ENCODE measurements at regions not wholly inside any gene's neighbourhood (a gene's known extent, or its start where the extent isn't known, plus 50 kb on each side); places are given as distances from the start of the nearest gene placed in this dataset.
"Not testable (repeated sequence)": the region's sequence is repeated elsewhere in the genome, so short reads cannot be mapped to it uniquely, and the experiment has no call there.

DNA sequence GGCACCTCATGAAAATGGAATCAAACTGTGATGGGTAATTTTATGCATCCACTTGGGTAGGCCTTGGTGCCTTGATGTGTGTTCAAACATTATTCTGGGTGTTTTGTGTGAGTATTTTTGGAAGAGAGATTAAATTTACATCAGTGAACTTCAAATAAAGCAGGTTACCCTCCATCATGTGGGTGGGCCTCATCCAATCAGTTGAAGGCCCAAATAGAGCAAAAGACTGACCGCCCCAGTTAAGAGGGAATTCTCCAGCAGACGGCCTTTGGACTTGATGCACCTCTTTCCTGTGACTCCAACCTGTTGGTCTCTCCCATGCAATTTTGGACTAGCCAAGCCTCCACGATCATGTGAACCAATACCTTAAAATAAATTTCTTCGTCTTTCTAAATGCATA lies 97.7 kb upstream of the DPP6 start:
- TF ChIP-seq, protein P1, sequence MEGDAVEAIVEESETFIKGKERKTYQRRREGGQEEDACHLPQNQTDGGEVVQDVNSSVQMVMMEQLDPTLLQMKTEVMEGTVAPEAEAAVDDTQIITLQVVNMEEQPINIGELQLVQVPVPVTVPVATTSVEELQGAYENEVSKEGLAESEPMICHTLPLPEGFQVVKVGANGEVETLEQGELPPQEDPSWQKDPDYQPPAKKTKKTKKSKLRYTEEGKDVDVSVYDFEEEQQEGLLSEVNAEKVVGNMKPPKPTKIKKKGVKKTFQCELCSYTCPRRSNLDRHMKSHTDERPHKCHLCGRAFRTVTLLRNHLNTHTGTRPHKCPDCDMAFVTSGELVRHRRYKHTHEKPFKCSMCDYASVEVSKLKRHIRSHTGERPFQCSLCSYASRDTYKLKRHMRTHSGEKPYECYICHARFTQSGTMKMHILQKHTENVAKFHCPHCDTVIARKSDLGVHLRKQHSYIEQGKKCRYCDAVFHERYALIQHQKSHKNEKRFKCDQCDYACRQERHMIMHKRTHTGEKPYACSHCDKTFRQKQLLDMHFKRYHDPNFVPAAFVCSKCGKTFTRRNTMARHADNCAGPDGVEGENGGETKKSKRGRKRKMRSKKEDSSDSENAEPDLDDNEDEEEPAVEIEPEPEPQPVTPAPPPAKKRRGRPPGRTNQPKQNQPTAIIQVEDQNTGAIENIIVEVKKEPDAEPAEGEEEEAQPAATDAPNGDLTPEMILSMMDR (IDR thresholded peaks at IDR 0.05; ENCODE audit: extremely low read depth, low read depth, low read length), result no peak
- Histone ChIP-seq H3K27me3 (ENCODE audit: insufficient read depth, low read length) (no peaks in the 10 kb centered on the region), H4K20me1 (ENCODE audit: insufficient read depth, low read length) (no peaks in the 10 kb centered on the region), H3K9me3 (ENCODE audit: low read depth, low read length) (no peaks in the 10 kb centered on the region), H3K4me1 (ENCODE audit: insufficient read depth, low read length) (no peaks in the 10 kb centered on the region), H2AFZ (ENCODE audit: low read length) (no peak overlapping the region), H3K4me2 (ENCODE audit: insufficient read depth, low read length) (no peak overlapping the region), H3K36me3 (ENCODE audit: insufficient read depth, low read length) (no peaks in the 10 kb centered on the region), H3K79me2 (ENCODE audit: insufficient read depth, low read length) (no peaks in the 10 kb centered on the region), H3K4me3 (ENCODE audit: insufficient read depth, low read length) (no peak overlapping the region), H3K27ac (ENCODE audit: low read depth, low read length) (no peak overlapping the region)
- no peak for DNase-seq (ENCODE audit: insufficient read length, low spot score, missing footprints)

DNA sequence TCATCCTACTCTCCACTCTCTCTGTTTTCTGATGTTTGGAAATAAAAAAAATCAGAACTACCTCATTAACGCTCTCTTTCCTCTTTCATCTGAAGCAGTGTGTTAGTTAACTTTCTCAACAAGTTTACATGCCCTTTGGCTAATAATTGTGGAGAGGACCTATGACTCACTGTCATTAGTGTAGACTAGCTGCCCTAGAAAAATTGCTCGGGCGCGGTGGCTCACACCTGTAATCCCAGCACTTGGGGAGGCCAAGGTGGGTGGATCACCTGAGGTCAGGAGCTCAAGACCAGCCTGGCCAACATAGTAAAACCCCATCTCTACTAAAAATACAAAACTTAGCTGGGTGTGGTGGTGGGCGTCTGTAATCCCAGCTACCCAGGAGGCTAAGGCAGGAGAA lies 94.5 kb upstream of the DPP6 start:
- DNase-seq (ENCODE audit: insufficient read length, low spot score, missing footprints); H3K4me2 ChIP-seq (ENCODE audit: insufficient read depth, low read length); H3K79me2 ChIP-seq (ENCODE audit: insufficient read depth, low read length); H3K27ac ChIP-seq (ENCODE audit: low read depth, low read length); H2AFZ ChIP-seq (ENCODE audit: low read length); H3K27me3 ChIP-seq (ENCODE audit: insufficient read depth, low read length); H3K9me3 ChIP-seq (ENCODE audit: low read depth, low read length); H3K36me3 ChIP-seq (ENCODE audit: insufficient read depth, low read length); H4K20me1 ChIP-seq (ENCODE audit: insufficient read depth, low read length); H3K4me1 ChIP-seq (ENCODE audit: insufficient read depth, low read length); H3K4me3 ChIP-seq (ENCODE audit: insufficient read depth, low read length): not testable (repeated sequence)

DNA sequence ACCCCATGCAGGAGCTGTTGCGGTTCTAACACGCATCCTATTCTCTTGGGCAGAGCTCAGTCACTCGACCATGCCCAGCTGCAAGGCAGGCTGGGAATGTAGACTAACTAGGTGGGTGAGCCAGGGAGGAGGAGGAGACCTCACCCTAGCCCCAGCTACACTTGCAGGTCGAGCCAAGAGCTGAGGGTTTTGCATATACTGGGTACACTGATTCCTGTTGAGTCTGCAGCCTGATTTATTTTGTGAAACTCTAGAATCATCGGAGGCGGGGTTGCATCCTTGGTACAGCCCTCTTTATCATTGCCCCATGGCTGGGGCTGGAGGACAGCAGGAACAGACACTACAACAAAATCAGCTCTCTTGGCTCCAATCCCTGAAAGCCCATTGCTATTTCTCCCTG lies 93.8 kb upstream of the DPP6 start:
- H3K9me3 ChIP-seq (ENCODE audit: low read depth, low read length); H3K4me3 ChIP-seq (ENCODE audit: insufficient read depth, low read length); H3K4me1 ChIP-seq (ENCODE audit: insufficient read depth, low read length); H3K4me2 ChIP-seq (ENCODE audit: insufficient read depth, low read length); H2AFZ ChIP-seq (ENCODE audit: low read length); H3K27ac ChIP-seq (ENCODE audit: low read depth, low read length); H3K27me3 ChIP-seq (ENCODE audit: insufficient read depth, low read length); H3K36me3 ChIP-seq (ENCODE audit: insufficient read depth, low read length); H4K20me1 ChIP-seq (ENCODE audit: insufficient read depth, low read length); DNase-seq (ENCODE audit: insufficient read length, low spot score, missing footprints); H3K79me2 ChIP-seq (ENCODE audit: insufficient read depth, low read length): not testable (repeated sequence)

DNA sequence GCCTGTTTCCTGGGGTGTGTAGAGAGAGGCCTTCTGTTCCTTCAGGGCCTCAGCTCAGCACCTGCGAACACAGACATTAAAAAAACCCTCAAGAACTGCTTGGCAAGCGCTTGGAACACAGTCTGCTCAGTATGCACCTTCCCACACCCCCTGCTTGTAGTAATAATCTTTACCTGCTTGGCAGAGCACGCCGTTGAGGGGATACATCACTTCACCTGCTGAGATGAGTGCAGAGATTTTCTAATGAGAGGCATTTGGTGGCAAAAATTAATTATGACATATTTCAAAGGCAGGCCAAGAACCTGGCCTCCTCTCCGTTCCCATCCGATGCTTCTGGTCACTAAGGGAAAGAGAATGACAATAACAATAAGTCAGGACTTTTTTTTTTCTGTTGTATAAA lies 93.4 kb upstream of the DPP6 start:
- H3K4me3 ChIP-seq (ENCODE audit: insufficient read depth, low read length); H4K20me1 ChIP-seq (ENCODE audit: insufficient read depth, low read length); H3K4me1 ChIP-seq (ENCODE audit: insufficient read depth, low read length); H2AFZ ChIP-seq (ENCODE audit: low read length); H3K36me3 ChIP-seq (ENCODE audit: insufficient read depth, low read length); H3K79me2 ChIP-seq (ENCODE audit: insufficient read depth, low read length); DNase-seq (ENCODE audit: insufficient read length, low spot score, missing footprints); H3K9me3 ChIP-seq (ENCODE audit: low read depth, low read length); H3K27ac ChIP-seq (ENCODE audit: low read depth, low read length); H3K27me3 ChIP-seq (ENCODE audit: insufficient read depth, low read length); H3K4me2 ChIP-seq (ENCODE audit: insufficient read depth, low read length): not testable (repeated sequence)

DNA sequence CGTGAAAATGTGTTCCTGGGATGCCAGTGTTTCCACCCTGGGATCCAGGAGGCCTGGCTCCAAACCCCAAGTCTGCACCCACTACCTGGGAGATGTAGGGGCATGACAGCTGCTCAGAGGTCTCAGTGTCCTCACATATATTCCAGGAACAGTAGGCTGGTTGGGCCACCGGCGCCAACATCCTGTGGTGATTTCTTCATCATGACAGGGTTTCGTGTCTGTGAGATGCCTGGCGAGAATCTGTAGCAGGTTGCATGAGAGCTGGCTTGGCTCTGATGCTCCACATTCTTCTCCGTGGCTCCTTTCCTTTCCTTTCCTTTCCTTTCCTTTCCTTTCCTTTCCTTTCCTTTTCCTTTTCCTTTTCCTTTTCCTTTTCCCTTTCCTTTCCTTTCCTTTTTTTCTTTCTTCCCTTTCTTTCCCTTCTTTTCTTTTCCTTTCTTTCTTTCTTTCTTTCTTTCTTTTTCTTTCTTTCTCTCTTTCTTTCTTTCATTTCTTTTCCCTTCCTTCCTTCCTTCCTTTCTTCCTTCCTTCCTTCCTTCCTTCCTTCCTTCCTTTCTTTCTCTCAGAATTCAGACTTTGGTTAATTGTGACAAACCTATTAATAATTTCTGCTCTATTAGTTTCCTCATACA lies 87.6 kb upstream of the DPP6 start:
- not testable (repeated sequence) for H4K20me1 ChIP-seq (ENCODE audit: insufficient read depth, low read length); H3K4me3 ChIP-seq (ENCODE audit: insufficient read depth, low read length); H3K27me3 ChIP-seq (ENCODE audit: insufficient read depth, low read length); H3K9me3 ChIP-seq (ENCODE audit: low read depth, low read length); H3K36me3 ChIP-seq (ENCODE audit: insufficient read depth, low read length); H3K79me2 ChIP-seq (ENCODE audit: insufficient read depth, low read length); H2AFZ ChIP-seq (ENCODE audit: low read length); DNase-seq (ENCODE audit: insufficient read length, low spot score, missing footprints); H3K27ac ChIP-seq (ENCODE audit: low read depth, low read length); H3K4me1 ChIP-seq (ENCODE audit: insufficient read depth, low read length); H3K4me2 ChIP-seq (ENCODE audit: insufficient read depth, low read length)

DNA sequence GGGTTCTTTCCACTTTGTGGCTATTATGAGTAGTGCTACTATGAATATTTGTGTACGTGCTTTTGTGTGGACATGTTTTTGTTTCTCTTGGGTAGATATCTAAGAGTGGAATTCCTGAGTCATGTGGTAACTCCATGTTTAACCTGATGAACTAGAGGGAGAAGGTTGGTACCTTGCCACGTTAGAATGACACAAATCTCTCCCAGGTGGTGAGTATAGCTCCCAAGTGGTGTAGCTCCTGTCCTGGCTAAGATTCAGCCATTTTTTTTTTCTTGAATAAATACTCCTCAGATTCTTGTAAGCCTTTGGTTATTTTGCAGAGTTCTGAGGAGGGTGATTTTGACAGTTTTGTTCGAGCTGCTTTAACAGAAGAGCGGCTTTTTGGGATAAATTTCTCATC lies 83.2 kb upstream of the DPP6 start:
- not testable (repeated sequence) for H2AFZ ChIP-seq (ENCODE audit: low read length); H3K4me1 ChIP-seq (ENCODE audit: insufficient read depth, low read length); DNase-seq (ENCODE audit: insufficient read length, low spot score, missing footprints); H3K4me2 ChIP-seq (ENCODE audit: insufficient read depth, low read length); H3K36me3 ChIP-seq (ENCODE audit: insufficient read depth, low read length); H3K4me3 ChIP-seq (ENCODE audit: insufficient read depth, low read length); H4K20me1 ChIP-seq (ENCODE audit: insufficient read depth, low read length); H3K9me3 ChIP-seq (ENCODE audit: low read depth, low read length); H3K27ac ChIP-seq (ENCODE audit: low read depth, low read length); H3K27me3 ChIP-seq (ENCODE audit: insufficient read depth, low read length); H3K79me2 ChIP-seq (ENCODE audit: insufficient read depth, low read length)

DNA sequence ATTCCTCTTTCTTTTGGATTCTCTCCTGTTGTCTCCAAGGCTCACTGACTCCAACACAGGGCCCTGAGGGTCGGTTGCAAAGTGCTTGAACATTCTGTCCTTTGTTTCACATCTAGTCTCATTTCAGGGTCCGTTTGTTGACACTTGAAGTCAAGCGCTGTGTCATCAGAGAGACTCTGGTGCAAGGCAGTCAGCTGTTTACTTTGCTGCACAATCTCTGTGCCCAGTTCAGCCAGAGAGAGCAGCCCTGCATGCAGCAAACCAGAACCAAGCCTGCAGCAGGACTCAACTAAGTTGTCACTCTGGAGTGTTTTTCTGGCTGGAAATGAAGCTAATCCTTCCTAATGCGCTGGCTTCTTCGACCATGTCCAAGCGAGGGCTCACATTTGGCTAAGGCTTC lies 77.6 kb upstream of the DPP6 start:
- not testable (repeated sequence) for H3K4me3 ChIP-seq (ENCODE audit: insufficient read depth, low read length); H3K36me3 ChIP-seq (ENCODE audit: insufficient read depth, low read length); H2AFZ ChIP-seq (ENCODE audit: low read length); H3K9me3 ChIP-seq (ENCODE audit: low read depth, low read length); H3K27ac ChIP-seq (ENCODE audit: low read depth, low read length); H4K20me1 ChIP-seq (ENCODE audit: insufficient read depth, low read length); DNase-seq (ENCODE audit: insufficient read length, low spot score, missing footprints); H3K4me1 ChIP-seq (ENCODE audit: insufficient read depth, low read length); H3K4me2 ChIP-seq (ENCODE audit: insufficient read depth, low read length); H3K79me2 ChIP-seq (ENCODE audit: insufficient read depth, low read length); H3K27me3 ChIP-seq (ENCODE audit: insufficient read depth, low read length)

DNA sequence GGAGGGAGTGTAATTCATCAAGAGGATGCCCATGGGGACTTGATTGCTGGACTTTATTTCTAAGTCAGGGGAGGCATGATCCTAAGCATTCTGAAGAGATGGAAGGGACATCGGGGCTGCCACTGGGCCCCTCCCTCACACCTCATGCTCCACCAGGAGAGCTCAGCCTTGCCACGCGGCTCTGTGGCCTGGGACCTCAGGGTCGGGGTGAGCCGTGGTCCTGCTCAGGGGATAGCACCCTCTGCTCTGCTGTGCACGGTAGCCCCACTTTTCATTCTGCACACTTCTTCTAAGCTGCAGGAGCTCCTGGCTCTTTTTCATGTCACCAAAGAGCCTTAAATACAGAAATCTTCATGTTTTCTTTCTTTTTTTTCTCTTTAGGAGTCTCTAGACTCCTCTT lies 75.5 kb upstream of the DPP6 start:
- H3K4me2 ChIP-seq (ENCODE audit: insufficient read depth, low read length); H3K4me1 ChIP-seq (ENCODE audit: insufficient read depth, low read length); H3K9me3 ChIP-seq (ENCODE audit: low read depth, low read length); H3K79me2 ChIP-seq (ENCODE audit: insufficient read depth, low read length); H3K27ac ChIP-seq (ENCODE audit: low read depth, low read length); H3K36me3 ChIP-seq (ENCODE audit: insufficient read depth, low read length); H2AFZ ChIP-seq (ENCODE audit: low read length); H3K27me3 ChIP-seq (ENCODE audit: insufficient read depth, low read length); H3K4me3 ChIP-seq (ENCODE audit: insufficient read depth, low read length); H4K20me1 ChIP-seq (ENCODE audit: insufficient read depth, low read length); DNase-seq (ENCODE audit: insufficient read length, low spot score, missing footprints): not testable (repeated sequence)

Data from osteoblast (primary cell).